22Rv1 (cell line): ENCODE measurements at regions not wholly inside any gene's neighbourhood (a gene's known extent, or its start where the extent isn't known, plus 50 kb on each side); places are given as distances from the start of the nearest gene placed in this dataset.

Experiments
- H3K27ac ChIP-seq: fragments of 450-650 bp; 2 replicates; pipeline ENCODE4 v1.5.1; 2017
- CTCF ChIP-seq: fragments of 450-650 bp; IDR thresholded peaks from 2 replicates; pipeline ENCODE4 v1.5.1; 2017; ENCODE audit warnings: mild to moderate bottlenecking
- ZFX ChIP-seq: fragments of 450-650 bp; IDR thresholded peaks from 2 replicates; pipeline ENCODE4 v1.6.1; 2017; ENCODE audit warnings: antibody characterized with exemption, borderline replicate concordance

GRCh38 chr9:80107931-80108660 is 536.3 kb downstream of the TLE4 start:
- no peak overlapping the region for H3K27ac ChIP-seq
- TF ChIP-seq CTCF = no peak
- TF ChIP-seq ZFX = no peak

DNA sequence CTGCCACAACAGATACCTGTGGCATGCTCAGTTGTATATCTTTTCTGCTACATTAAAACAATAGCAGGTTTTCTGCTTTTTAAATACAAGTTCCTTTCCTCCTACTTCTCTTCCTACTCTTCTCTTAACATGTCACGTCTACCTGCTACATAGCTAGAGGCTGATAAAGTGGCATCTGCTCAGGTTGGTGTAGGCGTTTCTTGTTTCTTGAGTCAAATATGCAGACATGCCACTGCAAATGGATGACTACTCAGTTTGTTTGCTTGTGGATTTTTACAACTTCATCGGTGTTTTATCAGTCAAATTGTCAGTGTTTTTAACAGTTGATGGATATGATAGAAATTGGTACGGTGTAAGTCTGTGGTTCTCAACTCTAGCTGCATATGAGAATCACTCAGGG is 525.7 kb downstream of the TLE4 start:
- TF ChIP-seq CTCF (no peak), ZFX (no peak)
- H3K27ac ChIP-seq = no peak overlapping the region

GRCh38 chr9:80094176-80094771 is 522.5 kb downstream of the TLE4 start:
- TF ChIP-seq ZFX = no peak
- TF ChIP-seq CTCF = no peak
- H3K27ac ChIP-seq = no peak overlapping the region

DNA sequence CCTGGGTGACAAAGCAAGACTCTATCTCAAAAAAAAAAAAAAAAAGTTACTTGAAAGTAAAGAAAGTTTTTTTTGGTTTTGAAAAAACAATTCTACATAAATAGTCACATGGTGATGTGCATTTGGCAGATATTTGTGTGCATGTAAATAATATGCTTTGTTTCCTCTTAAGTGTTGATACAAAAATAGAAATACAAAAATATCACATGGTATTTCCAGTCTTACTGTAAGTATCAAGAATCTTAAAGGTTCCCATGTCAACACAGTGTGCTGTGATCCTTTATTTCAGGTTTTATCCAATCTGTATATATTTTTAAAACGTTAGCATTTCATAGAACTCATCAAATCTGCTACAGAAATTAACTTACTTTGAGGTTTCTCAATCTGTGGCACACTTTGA is 521.9 kb downstream of the TLE4 start:
- H3K27ac ChIP-seq = no peak overlapping the region
- no peak for TF ChIP-seq ZFX

DNA sequence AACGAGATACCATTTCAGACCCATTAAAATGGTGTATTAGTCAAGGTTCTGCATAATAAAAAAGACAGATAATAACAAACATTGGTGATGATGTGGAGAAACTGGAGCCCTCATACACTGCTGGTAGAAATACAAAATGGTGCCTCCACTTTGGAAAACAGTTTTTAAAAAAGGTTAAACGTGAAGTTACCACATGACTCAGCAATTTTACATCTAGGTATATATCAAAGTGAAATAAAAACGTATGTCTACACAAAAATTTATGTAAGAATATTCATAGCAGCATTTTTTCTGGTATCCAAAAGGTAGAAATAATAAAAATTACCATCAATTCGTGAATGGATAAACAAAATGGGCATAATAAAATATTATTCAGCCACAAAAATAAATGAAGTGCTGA is 519.8 kb downstream of the TLE4 start:
- no peak overlapping the region for H3K27ac ChIP-seq
- TF ChIP-seq CTCF (no peak), ZFX (no peak)

DNA sequence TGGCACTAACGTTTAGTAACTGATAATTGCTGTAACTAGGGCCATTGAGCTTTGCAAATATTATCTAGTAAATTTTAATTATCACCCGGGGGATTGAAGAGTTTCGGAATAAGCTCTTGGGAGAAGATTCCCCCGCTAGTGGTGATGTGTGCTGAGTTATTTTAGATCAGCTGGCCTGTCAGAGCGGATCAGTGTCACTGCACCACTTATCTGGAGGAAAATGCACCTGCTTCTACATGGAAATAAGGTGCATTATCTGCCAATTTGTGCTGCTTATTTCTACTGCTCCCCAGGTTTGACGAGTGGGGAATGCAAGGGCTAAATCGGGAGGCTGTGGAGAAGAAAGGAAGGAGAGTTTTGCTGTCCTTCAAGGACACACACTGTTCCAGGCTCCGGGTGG is 518.6 kb downstream of the TLE4 start:
- no peak for TF ChIP-seq CTCF
- TF ChIP-seq ZFX = no peak
- H3K27ac ChIP-seq = no peak overlapping the region

- H3K27ac ChIP-seq = no peak overlapping the region
- TF ChIP-seq CTCF (no peak), ZFX (no peak)
Measured at GRCh38 chr9:80086822-80087345, 515.1 kb downstream of the TLE4 start.
